Suprapubic skin (tissue), 3 donors: ENCODE measurements at regions not wholly inside any gene's neighbourhood (a gene's known extent, or its start where the extent isn't known, plus 50 kb on each side); places are given as distances from the start of the nearest gene placed in this dataset.

ENCODE experiments used
- EP300 ChIP-seq: sonication (generic); formaldehyde crosslinking; IDR thresholded peaks from one replicate; pipeline ENCODE4 v1.6.1; 2017; ENCODE audit warnings: antibody characterized with exemption
- POLR2A ChIP-seq, 2 donors: fragments of 450-650 bp; IDR thresholded peaks; one replicate each; pipeline ENCODE4 v1.6.1; 2017; ENCODE audit warnings: antibody characterized with exemption in 2 of 2, mild to moderate bottlenecking in 2 of 2, moderate library complexity in 2 of 2
- TF ChIP-seq, protein P1 (sequence below), 2 donors: fragments of 200-600 bp in 1 of 2; fragments of 450-650 bp in 1 of 2; sonication (generic) in 1 of 2; IDR thresholded peaks; one replicate each; pipeline ENCODE4 v1.5.1; 2016 to 2019; ENCODE audit warnings: antibody characterized with exemption in 2 of 2, mild to moderate bottlenecking in 1 of 2, moderate library complexity in 1 of 2

DNA sequence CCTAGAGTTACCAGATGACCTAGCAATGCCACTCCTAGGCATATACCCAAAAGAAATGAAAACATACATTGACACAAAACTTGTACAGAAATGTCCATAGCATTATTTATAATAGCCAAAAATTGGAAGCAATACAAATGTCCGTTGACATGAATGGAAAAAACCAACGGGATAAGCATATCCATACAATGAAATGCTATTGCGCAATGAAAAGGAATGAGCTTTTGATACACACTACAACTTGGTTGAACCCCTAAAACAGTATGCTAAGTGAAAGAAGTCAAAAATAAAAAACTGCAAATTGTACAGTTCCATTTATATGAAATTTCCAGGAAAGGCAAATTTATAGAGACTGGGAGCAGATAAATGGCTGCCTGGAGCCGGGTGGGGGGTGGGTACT, 90.6 kb upstream of the G2E3 start:
- TF ChIP-seq, protein P1, sequence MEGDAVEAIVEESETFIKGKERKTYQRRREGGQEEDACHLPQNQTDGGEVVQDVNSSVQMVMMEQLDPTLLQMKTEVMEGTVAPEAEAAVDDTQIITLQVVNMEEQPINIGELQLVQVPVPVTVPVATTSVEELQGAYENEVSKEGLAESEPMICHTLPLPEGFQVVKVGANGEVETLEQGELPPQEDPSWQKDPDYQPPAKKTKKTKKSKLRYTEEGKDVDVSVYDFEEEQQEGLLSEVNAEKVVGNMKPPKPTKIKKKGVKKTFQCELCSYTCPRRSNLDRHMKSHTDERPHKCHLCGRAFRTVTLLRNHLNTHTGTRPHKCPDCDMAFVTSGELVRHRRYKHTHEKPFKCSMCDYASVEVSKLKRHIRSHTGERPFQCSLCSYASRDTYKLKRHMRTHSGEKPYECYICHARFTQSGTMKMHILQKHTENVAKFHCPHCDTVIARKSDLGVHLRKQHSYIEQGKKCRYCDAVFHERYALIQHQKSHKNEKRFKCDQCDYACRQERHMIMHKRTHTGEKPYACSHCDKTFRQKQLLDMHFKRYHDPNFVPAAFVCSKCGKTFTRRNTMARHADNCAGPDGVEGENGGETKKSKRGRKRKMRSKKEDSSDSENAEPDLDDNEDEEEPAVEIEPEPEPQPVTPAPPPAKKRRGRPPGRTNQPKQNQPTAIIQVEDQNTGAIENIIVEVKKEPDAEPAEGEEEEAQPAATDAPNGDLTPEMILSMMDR (IDR thresholded peaks at IDR 0.05) = no peak
- TF ChIP-seq EP300 (no peak), POLR2A (IDR thresholded peaks at IDR 0.05) (no peak)
